22Rv1 (cell line): ENCODE measurements at regions not wholly inside any gene's neighbourhood (a gene's known extent, or its start where the extent isn't known, plus 50 kb on each side); places are given as distances from the start of the nearest gene placed in this dataset.

ENCODE experiments used
- H3K27ac ChIP-seq: fragments of 450-650 bp; 2 replicates; pipeline ENCODE4 v1.5.1; 2017
- ZFX ChIP-seq: fragments of 450-650 bp; IDR thresholded peaks from 2 replicates; pipeline ENCODE4 v1.6.1; 2017; ENCODE audit warnings: antibody characterized with exemption, borderline replicate concordance
- TF ChIP-seq, protein P1 (sequence below): fragments of 450-650 bp; IDR thresholded peaks from 2 replicates; pipeline ENCODE4 v1.5.1; 2017; ENCODE audit warnings: mild to moderate bottlenecking

DNA sequence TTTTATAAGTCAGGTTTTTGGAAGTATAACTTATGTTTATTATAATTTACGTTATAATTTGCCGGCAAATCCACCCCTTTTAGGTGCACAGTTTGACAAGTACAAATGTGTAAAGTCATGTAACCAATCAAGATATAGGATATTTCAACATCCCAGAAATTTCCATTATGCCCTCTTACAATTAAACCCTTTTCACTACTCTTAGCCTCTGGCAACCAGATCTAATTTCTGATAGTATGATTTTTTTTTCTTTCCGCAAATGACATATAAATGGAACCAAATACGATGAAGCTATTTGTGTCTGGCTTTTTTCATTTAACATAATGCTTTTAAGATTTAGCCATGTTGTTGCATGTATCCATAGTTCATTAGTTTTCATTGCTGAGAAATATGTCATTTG is 69.5 kb upstream of the HTATIP2 start:
- H3K27ac ChIP-seq: no peak overlapping the region
- TF ChIP-seq ZFX: no peak
- TF ChIP-seq, protein P1, sequence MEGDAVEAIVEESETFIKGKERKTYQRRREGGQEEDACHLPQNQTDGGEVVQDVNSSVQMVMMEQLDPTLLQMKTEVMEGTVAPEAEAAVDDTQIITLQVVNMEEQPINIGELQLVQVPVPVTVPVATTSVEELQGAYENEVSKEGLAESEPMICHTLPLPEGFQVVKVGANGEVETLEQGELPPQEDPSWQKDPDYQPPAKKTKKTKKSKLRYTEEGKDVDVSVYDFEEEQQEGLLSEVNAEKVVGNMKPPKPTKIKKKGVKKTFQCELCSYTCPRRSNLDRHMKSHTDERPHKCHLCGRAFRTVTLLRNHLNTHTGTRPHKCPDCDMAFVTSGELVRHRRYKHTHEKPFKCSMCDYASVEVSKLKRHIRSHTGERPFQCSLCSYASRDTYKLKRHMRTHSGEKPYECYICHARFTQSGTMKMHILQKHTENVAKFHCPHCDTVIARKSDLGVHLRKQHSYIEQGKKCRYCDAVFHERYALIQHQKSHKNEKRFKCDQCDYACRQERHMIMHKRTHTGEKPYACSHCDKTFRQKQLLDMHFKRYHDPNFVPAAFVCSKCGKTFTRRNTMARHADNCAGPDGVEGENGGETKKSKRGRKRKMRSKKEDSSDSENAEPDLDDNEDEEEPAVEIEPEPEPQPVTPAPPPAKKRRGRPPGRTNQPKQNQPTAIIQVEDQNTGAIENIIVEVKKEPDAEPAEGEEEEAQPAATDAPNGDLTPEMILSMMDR: no peak

DNA sequence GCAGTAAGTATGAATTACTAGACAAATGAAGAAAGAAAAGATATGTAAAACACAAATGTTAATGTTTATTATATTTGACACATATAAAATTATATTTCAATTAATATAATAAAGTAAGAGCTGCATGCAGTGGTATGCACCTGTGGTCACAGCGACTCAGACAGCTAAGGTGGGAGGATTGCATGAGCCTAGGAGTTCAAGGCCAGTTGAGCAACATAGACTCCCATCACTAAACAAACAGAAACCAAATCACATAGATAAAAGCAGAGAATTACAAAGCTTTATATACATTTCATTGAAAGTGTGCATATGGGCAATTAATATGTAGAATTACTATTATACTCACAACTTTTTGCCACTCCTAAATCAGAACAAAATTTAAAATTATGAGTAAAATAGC is 70.0 kb upstream of the HTATIP2 start:
- no peak for TF ChIP-seq ZFX
- TF ChIP-seq, protein P1: no peak
- H3K27ac ChIP-seq: no peak overlapping the region

- TF ChIP-seq, protein P1: no peak
- no peak for TF ChIP-seq ZFX
- no peak overlapping the region for H3K27ac ChIP-seq
Observed at GRCh38 chr11:20289732-20290131, 73.8 kb upstream of the HTATIP2 start.

DNA sequence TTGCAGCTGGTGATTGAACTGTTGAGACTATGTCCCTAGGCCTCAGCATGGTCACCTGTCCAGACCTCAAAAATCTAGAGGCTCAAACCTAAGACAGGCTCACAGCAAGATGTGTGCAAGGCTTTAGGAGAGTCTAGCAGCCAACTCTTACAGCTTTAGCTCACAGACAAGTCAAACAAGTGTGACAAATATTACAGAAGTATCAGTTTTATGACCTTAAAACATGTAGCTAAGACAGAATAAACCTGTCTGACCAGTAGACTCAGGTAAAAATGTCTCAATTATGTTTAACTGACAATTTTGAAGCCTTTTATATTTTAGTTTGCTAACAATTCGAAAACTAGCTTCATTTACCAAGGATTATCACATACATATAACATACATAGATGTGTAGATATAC is 80.0 kb upstream of the HTATIP2 start:
- TF ChIP-seq ZFX: no peak
- TF ChIP-seq, protein P1: no peak
- H3K27ac ChIP-seq: no peak overlapping the region

- H3K27ac ChIP-seq: no peak overlapping the region
- TF ChIP-seq, protein P1: no peak
- no peak for TF ChIP-seq ZFX
Observed at GRCh38 chr11:20278727-20279126, 84.8 kb upstream of the HTATIP2 start.

DNA sequence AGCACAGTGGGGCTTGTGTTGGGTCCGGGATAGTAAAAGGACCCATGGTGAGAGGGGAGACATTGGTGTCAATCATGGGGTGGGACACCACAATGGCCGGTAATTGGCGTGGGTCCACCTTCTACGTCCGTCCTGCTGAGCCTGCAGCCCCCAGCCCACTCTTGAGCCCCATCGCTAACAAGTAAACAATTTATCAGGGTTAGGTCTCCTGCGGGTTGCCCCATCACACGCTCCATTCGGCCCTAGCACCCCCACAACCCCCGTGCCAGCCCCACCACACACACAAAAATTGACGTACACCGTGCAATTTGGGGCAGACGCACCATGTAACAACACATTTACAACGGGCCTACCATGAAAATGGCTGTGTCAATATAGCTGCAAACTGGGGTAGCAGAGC is 86.5 kb upstream of the HTATIP2 start:
- H3K27ac ChIP-seq: no peak overlapping the region
- TF ChIP-seq, protein P1: no peak
- TF ChIP-seq ZFX: no peak

GRCh38 chr11:20275987-20276965 is 87.2 kb upstream of the HTATIP2 start:
- no peak for TF ChIP-seq ZFX
- TF ChIP-seq, protein P1: no peak
- no peak overlapping the region for H3K27ac ChIP-seq
